IMR-90 (cell line): ENCODE measurements at regions not wholly inside any gene's neighbourhood (a gene's known extent, or its start where the extent isn't known, plus 50 kb on each side); places are given as distances from the start of the nearest gene placed in this dataset.

Experiments used
- ATAC-seq: fragments of 200-7000 bp; cut with Tn5 transposase; 2 replicates; pipeline ENCODE4 v1.9.1; 2020; ENCODE audit warnings: low read depth, mild to moderate bottlenecking, moderate library complexity
- BruUV-seq: library from RNA; stranded (reverse); fragments of 400-500 nt; replicated peaks from 2 replicates; lab custom pipeline; 2021; lab: Mats Ljungman, UMichigan
- CTCF ChIA-PET: fragments of 300-600 bp; formaldehyde crosslinking; extraction: SDS; loops from one replicate; lab custom pipeline; 2021; ENCODE audit warnings: antibody characterized with exemption; lab: Yijun Ruan, JAX
- POLR2A ChIA-PET: fragments of 300-600 bp; sonication (Branson Sonifier 250); formaldehyde crosslinking; loops from one replicate; lab custom pipeline; 2022; ENCODE audit warnings: antibody characterized with exemption; ENCODE audit not compliant: unreplicated experiment; lab: Charles Lee
- DNase-seq: peaks from one replicate; pipeline ENCODE4 v3.0.0; 2013
- H2AFZ ChIP-seq: replicated peaks from 2 replicates; pipeline ENCODE3; 2013; ENCODE audit warnings: low read length, mild to moderate bottlenecking; ENCODE audit not compliant: poor library complexity
- H2AK5ac ChIP-seq: 2 replicates; pipeline ENCODE4 v1.6.1; 2013; ENCODE audit warnings: low read depth, low read length, inconsistent platforms
- H2AK9ac ChIP-seq: replicated peaks from 2 replicates; pipeline ENCODE3; 2013; ENCODE audit warnings: mild to moderate bottlenecking, low read depth, low read length, moderate library complexity; ENCODE audit not compliant: poor library complexity
- H2BK120ac ChIP-seq: 2 replicates; pipeline ENCODE4 v1.6.1; 2013; ENCODE audit warnings: low read depth, low read length, inconsistent platforms
- H2BK15ac ChIP-seq: 3 replicates; pipeline ENCODE4 v1.6.1; 2013; ENCODE audit warnings: low read depth, low read length, inconsistent platforms
- H2BK20ac ChIP-seq: 2 replicates; pipeline ENCODE4 v1.6.1; 2013; ENCODE audit warnings: low read depth, mild to moderate bottlenecking, inconsistent platforms, low read length, moderate library complexity
- H2BK5ac ChIP-seq: 2 replicates; pipeline ENCODE4 v1.6.1; 2013; ENCODE audit warnings: mild to moderate bottlenecking, low read depth, low read length, inconsistent platforms; ENCODE audit not compliant: poor library complexity, severe bottlenecking
- H3K14ac ChIP-seq: replicated peaks from 2 replicates; pipeline ENCODE4 v1.6.1; 2013; ENCODE audit warnings: low read depth, low read length, inconsistent platforms
- H3K18ac ChIP-seq: 2 replicates; pipeline ENCODE4 v1.6.1; 2013; ENCODE audit warnings: low read depth, low read length, control low read depth
- H3K23ac ChIP-seq: 2 replicates; pipeline ENCODE4 v1.6.1; 2013; ENCODE audit warnings: low read depth, low read length, inconsistent platforms
- H3K27ac ChIP-seq: 2 replicates; pipeline ENCODE4 v1.5.1; 2013; ENCODE audit warnings: mild to moderate bottlenecking, control low read depth, low read length; ENCODE audit not compliant: insufficient read depth
- H3K27me3 ChIP-seq: 2 replicates; pipeline ENCODE4 v1.6.1; 2013; ENCODE audit warnings: low read length; ENCODE audit not compliant: control insufficient read depth, insufficient read depth
- H3K36me3 ChIP-seq: 2 replicates; pipeline ENCODE4 v1.6.1; 2013; ENCODE audit warnings: low read length, mixed read lengths; ENCODE audit not compliant: control insufficient read depth, insufficient read depth
- H3K4ac ChIP-seq: 2 replicates; pipeline ENCODE4 v1.6.1; 2013; ENCODE audit warnings: low read depth, low read length, inconsistent platforms
- H3K4me1 ChIP-seq: 2 replicates; pipeline ENCODE4 v1.6.1; 2013; ENCODE audit warnings: low read length, mixed read lengths; ENCODE audit not compliant: control insufficient read depth, insufficient read depth
- H3K4me2 ChIP-seq: 2 replicates; pipeline ENCODE4 v1.6.1; 2013; ENCODE audit warnings: low read depth, mild to moderate bottlenecking, control low read depth, low read length, moderate library complexity
- H3K4me3 ChIP-seq: 2 replicates; pipeline ENCODE4 v1.5.1; 2013; ENCODE audit warnings: low read depth, mild to moderate bottlenecking, control low read depth, low read length, moderate library complexity; ENCODE audit not compliant: insufficient read depth
- H3K56ac ChIP-seq: 2 replicates; pipeline ENCODE4 v1.6.1; 2013; ENCODE audit warnings: low read length, inconsistent platforms; ENCODE audit not compliant: insufficient read depth; ENCODE audit errors: extremely low read depth
- H3K79me1 ChIP-seq, 2 experiments: 2 replicates each; pipeline ENCODE4 v1.6.1; 2013; ENCODE audit warnings: low read length in 2 of 2, inconsistent platforms in 1 of 2, low read depth in 1 of 2
- H3K9ac ChIP-seq: 2 replicates; pipeline ENCODE4 v1.6.1; 2013; ENCODE audit warnings: low read depth, low read length, control low read depth
- H3K9me1 ChIP-seq: 2 replicates; pipeline ENCODE4 v1.6.1; 2013; ENCODE audit warnings: low read length, inconsistent platforms; ENCODE audit not compliant: insufficient read depth
- H3K9me3 ChIP-seq: 2 replicates; pipeline ENCODE4 v1.6.1; 2013; ENCODE audit warnings: low read length; ENCODE audit not compliant: control insufficient read depth, insufficient read depth
- H4K20me1 ChIP-seq: 2 replicates; pipeline ENCODE4 v1.6.1; 2013; ENCODE audit warnings: low read length, inconsistent platforms; ENCODE audit not compliant: insufficient read depth
- H4K5ac ChIP-seq: 2 replicates; pipeline ENCODE4 v1.6.1; 2013; ENCODE audit warnings: mild to moderate bottlenecking, low read depth, low read length, control low read depth
- H4K8ac ChIP-seq, 2 experiments: 2 replicates each; pipeline ENCODE4 v1.6.1; 2013; ENCODE audit warnings: low read depth in 2 of 2, low read length in 2 of 2, control low read depth in 1 of 2, inconsistent platforms in 1 of 2
- H4K91ac ChIP-seq: 2 replicates; pipeline ENCODE4 v1.6.1; 2013; ENCODE audit warnings: low read depth, low read length, inconsistent platforms; ENCODE audit not compliant: insufficient read depth
- BHLHE40 ChIP-seq: fragments of 150-350 bp; IDR thresholded peaks from 2 replicates; pipeline ENCODE4 v1.6.1; 2016; ENCODE audit warnings: mild to moderate bottlenecking, low read depth, low read length
- CEBPB ChIP-seq: IDR thresholded peaks from 2 replicates; pipeline ENCODE4 v1.6.1; 2012; ENCODE audit warnings: low read depth, low read length, improper control_type of control experiment
- CHD1 ChIP-seq: IDR thresholded peaks from 2 replicates; pipeline ENCODE4 v1.6.1; 2012; ENCODE audit warnings: low read depth, low read length, improper control_type of control experiment
- FOS ChIP-seq: fragments of 150-350 bp; IDR thresholded peaks from 2 replicates; pipeline ENCODE4 v1.6.1; 2016; ENCODE audit warnings: low read depth, low read length
- MAZ ChIP-seq: IDR thresholded peaks from 2 replicates; pipeline ENCODE4 v1.6.1; 2012; ENCODE audit warnings: low read depth, mild to moderate bottlenecking, low read length, improper control_type of control experiment, moderate library complexity, borderline replicate concordance
- MXI1 ChIP-seq: IDR thresholded peaks from 2 replicates; pipeline ENCODE4 v1.6.1; 2012; ENCODE audit warnings: low read depth, mild to moderate bottlenecking, low read length, moderate library complexity, borderline replicate concordance
- NFE2L2 ChIP-seq: fragments of 150-350 bp; IDR thresholded peaks from 2 replicates; pipeline ENCODE4 v1.6.1; 2016; ENCODE audit warnings: low read depth, mild to moderate bottlenecking, low read length
- POLR2A ChIP-seq: IDR thresholded peaks from 2 replicates; pipeline ENCODE4 v1.6.1; 2012; ENCODE audit warnings: mild to moderate bottlenecking, low read depth, low read length
- RCOR1 ChIP-seq: IDR thresholded peaks from 2 replicates; pipeline ENCODE4 v1.6.1; 2012; ENCODE audit warnings: mild to moderate bottlenecking, low read length, improper control_type of control experiment; ENCODE audit not compliant: insufficient replicate concordance
- SMC3 ChIP-seq: fragments of 150-350 bp; IDR thresholded peaks from 2 replicates; pipeline ENCODE4 v1.6.1; 2016; ENCODE audit warnings: low read depth, mild to moderate bottlenecking, antibody characterized with exemption, low read length, moderate library complexity
- WGBS, 2 experiments: methylation state at CpG; one replicate each; pipeline versions ENCODE4 v1.1.5 to v1.1.7; 2013; ENCODE audit warnings: missing lambda C conversion rate in 2 of 2; ENCODE audit not compliant: insufficient read length in 1 of 2; ENCODE audit errors: extremely low coverage in 2 of 2; 5-methylcytosine and 5-hydroxymethylcytosine counted together
- dilution Hi-C: fragments of 300-500 bp; cut with HindIII; formaldehyde crosslinking; loops from one replicate; pipeline ENCODE4 v1.14.3; 2018; ENCODE audit warnings: low sequenced_read_pairs; ENCODE audit not compliant: unreplicated experiment
- in situ Hi-C: fragments of 300-500 bp; cut with MboI; formaldehyde crosslinking; loops from 3 replicates; pipeline ENCODE4 v1.14.3; 2019; ENCODE audit warnings: low sequenced_read_pairs, inconsistent platforms, mixed read lengths
- intact Hi-C: fragments of 100-400 bp; cut with micrococcal nuclease; formaldehyde crosslinking; loops from 2 replicates; pipeline ENCODE4 v1.10.0; 2022
- TF ChIP-seq, protein P1 (sequence below): fragments of 150-350 bp; IDR thresholded peaks from 2 replicates; pipeline ENCODE4 v1.6.1; 2016; ENCODE audit warnings: low read depth, mild to moderate bottlenecking, low read length, moderate library complexity, borderline replicate concordance

DNA sequence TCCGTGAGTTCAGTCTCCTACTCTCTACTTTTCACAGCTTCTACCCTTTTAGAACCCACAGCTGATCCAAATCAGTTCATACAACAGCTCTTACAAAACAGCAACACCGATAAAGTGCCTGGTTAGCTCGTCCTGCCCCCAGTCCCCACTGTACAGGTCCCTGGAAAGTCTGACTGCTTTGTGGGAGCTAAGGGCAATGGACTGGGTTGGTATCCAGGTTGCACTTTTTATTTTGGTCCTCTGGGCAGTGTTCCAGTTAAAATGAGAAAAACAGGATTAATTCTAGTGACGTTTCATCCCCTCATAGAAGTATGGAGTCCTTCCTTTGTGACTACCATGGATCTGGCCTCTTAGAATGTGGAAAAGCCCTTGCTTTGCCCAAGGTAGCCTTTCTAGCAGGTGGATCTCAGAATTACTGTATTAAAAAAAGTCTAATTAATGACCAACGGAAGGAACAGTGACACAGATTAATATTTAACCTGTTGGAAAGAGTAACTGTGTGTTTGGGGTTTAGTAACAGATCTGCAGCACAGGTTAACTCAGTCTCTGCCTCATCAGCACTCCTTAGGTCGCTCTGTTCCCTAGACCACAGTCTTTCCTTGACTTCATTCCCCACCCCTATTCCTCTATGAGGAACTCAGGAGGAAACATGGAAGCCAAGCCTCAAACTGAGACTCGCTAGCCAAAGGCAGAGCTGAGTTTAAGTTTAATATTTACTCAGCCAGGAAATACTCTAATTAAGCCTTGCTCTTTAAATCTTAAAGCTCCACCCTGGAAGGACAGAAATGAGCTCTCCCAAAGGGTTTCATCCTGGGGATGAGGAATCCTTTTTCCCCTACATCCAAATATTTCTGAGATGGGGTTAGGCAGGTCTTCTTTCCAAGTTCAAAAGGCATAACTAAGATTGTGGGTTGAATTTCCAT lies 52.8 kb upstream of the ITGA6 start (continued):
- TF ChIP-seq RCOR1 = no peak

DNA sequence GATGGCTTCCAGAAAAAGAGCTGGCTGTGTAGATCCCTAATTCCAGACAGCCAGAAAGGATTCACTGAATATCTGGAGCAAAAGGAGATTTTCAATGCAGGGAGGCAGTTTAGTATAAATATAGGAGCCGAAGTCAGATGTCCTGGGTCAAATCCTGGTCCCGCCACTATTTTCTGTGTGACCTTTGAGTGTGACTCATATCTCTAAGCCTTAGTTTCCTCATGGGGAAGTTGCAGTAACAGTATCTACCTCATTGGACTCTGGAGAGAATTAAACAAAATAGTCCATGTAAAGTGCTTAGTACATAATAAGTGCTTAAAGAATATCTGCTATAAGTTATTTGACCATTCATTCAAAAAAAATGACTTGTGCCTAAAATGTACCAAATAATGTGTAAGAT lies 52.1 kb upstream of the ITGA6 start:
- H4K20me1 ChIP-seq = no peaks in the 10 kb centered on the region
- TF ChIP-seq, protein P1, sequence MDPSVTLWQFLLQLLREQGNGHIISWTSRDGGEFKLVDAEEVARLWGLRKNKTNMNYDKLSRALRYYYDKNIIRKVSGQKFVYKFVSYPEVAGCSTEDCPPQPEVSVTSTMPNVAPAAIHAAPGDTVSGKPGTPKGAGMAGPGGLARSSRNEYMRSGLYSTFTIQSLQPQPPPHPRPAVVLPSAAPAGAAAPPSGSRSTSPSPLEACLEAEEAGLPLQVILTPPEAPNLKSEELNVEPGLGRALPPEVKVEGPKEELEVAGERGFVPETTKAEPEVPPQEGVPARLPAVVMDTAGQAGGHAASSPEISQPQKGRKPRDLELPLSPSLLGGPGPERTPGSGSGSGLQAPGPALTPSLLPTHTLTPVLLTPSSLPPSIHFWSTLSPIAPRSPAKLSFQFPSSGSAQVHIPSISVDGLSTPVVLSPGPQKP = no peak
- TF ChIP-seq RCOR1 (no peak), BHLHE40 (no peak), FOS (no peak), SMC3 (no peak), MAZ (no peak), CHD1 (no peak), MXI1 (no peak), POLR2A (no peak), NFE2L2 (no peak), CEBPB (no peak)
- no peak overlapping the region for H3K4me3 ChIP-seq
- H3K9me1 ChIP-seq = no peaks in the 10 kb centered on the region
- H3K27me3 ChIP-seq = peaks cover 2% of the 10 kb centered on the region; the same call in 1 of the 2 replicates
- no peak overlapping the region for H3K4me2 ChIP-seq
- H2BK15ac ChIP-seq = no peak overlapping the region
- BruUV-seq = no TSS peak
- H3K79me1 ChIP-seq = no peaks in the 10 kb centered on the region
- POLR2A ChIA-PET = no interaction called here
- no peak overlapping the region for H3K23ac ChIP-seq
- H3K9me3 ChIP-seq = 0 out of 2 replicates have a peak, but pooled peaks cover 2% of the 10 kb centered on the region
- H3K18ac ChIP-seq = no peak overlapping the region
- ATAC-seq = peak; percentile 24
- CTCF ChIA-PET = interaction anchor here (0.6 kb wide), 1 partner anchor 1292 kb away, joined by 3 read pairs; no protein-coding TSS in a partner anchor
- H2BK120ac ChIP-seq = no peak overlapping the region
- no peak overlapping the region for H3K4ac ChIP-seq
- no peaks in the 10 kb centered on the region for H3K4me1 ChIP-seq
- H2BK20ac ChIP-seq = no peak overlapping the region
- no peak overlapping the region for H3K27ac ChIP-seq
- no peak overlapping the region for H4K91ac ChIP-seq
- no peak for DNase-seq
- intact Hi-C loops = no loop called here
- WGBS, 2 experiments = 79% methylated on average over 2 of the region's 2 CpGs; no CpG with 5 or more reads in 1 of the 2 experiments
- H4K8ac ChIP-seq = no peak overlapping the region
- in situ Hi-C loops = no loop called here
- H4K5ac ChIP-seq = no peak overlapping the region
- no peak overlapping the region for H2AK9ac ChIP-seq
- no peak overlapping the region for H3K14ac ChIP-seq
- H3K56ac ChIP-seq = no peak overlapping the region
- H2AK5ac ChIP-seq = no peak overlapping the region
- dilution Hi-C loops = no loop called here
- H3K9ac ChIP-seq = no peak overlapping the region
- H2BK5ac ChIP-seq = no peak overlapping the region
- no peaks in the 10 kb centered on the region for H3K36me3 ChIP-seq
- H2AFZ ChIP-seq = no peak overlapping the region
